HUDEP-2 (cell line): ENCODE measurements at regions not wholly inside any gene's neighbourhood (a gene's known extent, or its start where the extent isn't known, plus 50 kb on each side); places are given as distances from the start of the nearest gene placed in this dataset.

ENCODE experiments used
- DNase-seq, 76 experiments: peaks; one replicate each; lab custom pipeline; 2025; ENCODE audit not compliant: unreplicated experiment in 76 of 76; lab: John Stamatoyannopoulos, UW

DNA sequence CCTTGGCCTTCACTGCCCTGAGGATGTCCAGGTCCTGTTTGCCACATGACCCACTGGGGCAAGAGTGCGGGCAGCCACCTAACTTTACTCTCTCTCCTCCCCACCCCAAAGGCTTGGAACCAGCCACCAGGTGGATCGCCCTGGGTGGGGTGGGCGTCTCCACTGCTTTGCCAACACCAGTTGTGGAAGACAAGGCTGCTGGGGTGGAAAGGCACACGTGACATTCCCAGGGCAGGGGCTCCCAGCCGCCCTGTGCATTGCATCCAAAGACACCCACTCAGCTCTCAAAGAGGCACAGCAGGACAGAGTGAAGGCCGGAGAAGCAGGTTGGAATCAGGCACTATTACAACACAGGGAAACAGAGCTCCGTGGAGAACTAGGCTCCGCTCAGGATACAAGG lies 162.2 kb downstream of the OLFM1 start:
- DNase-seq, result no peak

DNA sequence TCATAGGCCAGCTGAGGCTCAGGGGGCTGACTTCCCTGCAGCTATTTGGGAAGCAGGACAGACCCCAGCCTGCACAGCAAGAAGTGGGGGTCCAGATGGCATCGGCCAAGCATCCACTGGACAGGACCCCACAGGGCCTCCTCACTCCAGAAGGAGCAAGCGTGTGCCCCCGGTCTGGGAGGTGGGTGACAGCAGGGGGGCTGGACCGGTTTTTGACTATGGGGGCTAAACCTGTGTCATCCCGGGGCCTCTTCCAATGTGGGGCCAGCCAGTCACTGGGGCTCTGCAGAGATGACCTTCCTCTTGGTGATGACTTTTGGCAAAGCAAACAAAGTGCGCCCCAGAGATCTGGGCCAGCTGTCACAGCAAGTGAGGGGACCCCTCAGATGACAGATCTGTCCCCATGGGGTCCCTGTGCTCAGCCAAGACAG lies 163.9 kb downstream of the OLFM1 start:
- DNase-seq, result no peak

DNA sequence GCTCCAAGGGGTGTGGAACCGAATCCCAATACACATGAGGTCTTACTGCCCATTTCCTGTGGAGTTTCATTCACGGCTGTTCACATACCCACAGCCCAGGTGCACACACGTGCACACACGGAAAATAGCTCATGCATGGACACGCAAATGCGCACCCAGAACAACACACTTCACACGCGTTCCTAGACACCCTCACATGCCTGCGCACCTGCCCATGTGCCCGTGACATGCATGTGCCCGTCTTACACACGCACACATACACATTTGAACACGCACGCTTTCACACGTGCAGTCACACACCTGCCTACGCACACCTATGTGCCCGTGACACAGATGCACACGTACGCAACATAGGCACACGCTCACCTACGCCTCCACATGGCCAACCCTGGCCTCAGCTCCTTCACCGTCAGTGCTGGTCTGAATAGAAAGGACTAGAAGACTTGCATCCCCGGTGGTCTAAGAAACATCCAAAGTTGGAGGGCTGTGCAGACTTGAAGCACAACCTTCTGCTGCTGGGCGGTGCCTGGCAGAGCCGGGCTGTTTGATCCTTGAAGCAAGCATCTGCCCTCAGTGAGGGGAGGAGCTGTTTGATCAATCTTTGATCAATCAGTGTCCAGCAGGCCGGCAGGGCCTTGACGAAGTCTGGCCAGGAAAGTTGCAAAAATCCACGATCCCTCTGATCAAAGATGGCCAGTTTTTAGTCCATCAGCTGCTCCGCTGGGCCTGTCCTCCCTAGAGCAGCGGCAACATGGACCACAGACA lies 164.7 kb downstream of the OLFM1 start:
- no peak for DNase-seq

DNA sequence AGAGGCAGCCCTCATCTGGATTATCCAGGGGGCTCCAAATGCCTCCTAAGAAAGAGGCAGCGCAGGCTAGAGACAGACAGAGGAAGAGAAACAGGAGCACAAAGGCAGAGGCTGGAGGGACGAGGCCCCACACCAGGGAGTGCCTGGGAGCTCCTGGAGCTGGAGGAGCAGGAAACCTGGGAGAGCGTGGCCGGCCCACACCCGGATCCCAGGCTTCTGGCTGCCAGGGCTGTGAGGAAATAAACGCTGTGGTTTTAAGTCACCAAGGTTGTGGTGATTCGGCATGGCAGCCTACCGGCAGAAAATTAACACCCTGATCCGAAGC lies 165.5 kb downstream of the OLFM1 start:
- DNase-seq, result no peak

DNA sequence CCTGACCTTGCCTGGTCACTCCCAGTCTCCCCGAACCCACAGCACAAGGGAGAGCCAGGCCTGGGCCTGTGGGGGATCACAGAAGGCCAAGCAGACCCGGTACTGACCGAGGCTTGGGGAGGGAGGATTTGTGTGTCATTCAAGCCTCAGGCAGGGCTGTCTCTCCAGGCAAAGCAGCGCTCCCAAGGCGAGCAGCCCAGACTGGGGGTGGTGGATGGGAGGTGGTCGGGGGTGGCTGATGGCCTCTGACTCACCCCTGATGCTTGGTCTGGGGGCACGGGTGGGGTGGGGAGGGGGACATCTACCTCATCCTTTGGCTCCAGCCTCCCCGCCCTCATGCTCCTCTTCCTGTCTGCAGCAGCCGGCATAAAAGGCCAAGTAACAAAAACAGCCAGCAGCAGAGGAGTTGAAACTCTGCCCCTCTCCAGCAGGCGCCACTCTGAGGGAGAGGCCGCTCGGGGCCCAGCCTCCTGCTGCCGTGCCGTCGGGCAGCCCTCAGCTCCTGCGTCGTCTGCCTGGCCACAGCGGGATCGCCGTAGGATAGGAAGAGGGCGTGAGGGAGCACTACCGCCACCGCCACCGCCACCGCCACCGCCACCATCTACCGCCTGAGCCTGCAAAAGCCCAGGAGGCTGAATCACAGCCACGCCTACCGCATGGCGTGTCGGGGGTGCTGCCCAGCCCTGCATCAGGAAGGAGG lies 166.0 kb downstream of the OLFM1 start:
- DNase-seq, result no peak

DNA sequence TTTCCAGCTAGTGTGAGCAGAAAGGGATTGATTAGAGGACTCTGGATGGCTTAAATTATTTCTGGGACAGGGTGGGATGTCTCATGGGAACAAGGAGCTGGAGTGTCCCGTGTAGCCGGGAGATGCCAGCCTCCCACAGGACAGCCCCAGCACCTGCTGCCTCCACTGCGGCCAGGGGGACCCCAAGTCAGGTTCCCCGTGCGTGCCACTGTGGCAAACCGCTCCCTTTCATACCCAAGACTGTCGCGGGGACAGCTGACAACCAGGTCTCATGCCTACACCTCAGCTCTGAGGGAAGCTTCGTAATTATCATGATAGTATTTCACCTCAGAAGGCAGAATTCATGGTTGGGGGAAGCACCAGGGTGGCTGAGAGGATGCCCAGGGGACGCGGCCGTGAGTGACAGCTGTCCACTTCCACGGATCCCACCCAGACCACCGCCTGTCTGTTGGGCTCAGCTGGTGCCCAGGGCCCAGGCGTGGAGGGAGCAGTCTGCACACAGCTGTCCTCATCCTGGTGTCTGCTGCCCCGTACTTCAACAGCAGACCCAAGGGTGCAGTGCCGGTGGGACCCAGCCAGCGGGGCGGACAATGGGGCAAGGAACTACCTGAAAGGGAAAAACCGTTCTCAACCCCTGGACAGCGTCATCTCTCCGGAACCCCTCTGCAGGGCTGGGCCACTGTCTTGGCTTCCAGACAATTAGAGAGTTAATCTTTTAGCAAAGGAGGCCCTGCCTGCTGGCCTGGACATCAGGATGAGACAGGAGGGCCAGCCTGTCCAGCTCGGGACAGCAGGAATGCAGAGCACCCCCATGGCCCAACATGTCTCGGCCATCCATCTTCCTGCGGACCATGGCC lies 166.9 kb downstream of the OLFM1 start:
- no peak for DNase-seq

DNA sequence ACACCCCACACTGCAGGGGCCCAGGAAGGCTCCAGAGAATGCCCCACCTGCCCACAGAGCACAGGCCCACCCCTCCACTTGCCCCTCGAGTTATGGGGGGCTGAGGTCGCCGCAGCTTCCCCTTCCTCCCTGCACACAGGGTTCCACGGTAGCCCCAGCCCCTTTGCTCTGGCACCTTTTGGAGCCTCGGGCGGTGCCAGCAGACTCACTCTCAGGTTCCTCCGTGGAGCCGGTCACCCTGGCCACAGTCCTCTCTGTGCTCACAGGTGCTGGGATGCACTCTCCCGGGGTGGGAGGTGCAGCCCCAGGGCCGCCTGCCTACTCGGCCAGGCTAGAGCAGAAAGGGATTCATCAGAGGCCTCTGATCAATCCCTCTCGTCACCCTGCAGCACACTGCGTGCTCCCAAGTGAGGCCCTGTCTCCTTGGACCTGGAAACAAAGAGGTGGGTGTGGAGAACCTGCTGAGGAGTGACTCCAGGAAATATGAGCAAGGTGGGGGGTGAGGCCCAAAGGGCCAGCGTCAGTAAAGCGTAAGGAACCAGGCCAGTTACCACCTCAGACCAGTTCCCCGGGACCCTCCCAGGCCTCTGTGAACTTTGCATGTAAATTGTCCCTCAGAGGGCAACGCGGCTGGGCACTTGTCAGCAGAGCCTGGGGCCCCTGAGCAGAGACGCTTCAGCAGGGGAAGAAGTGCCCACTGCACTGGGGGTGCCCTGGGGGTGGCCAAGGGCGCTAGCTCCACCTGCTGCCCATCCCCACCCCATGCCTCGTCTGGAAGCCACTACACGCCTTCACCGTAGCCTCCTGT lies 167.8 kb downstream of the OLFM1 start:
- DNase-seq, result no peak

DNA sequence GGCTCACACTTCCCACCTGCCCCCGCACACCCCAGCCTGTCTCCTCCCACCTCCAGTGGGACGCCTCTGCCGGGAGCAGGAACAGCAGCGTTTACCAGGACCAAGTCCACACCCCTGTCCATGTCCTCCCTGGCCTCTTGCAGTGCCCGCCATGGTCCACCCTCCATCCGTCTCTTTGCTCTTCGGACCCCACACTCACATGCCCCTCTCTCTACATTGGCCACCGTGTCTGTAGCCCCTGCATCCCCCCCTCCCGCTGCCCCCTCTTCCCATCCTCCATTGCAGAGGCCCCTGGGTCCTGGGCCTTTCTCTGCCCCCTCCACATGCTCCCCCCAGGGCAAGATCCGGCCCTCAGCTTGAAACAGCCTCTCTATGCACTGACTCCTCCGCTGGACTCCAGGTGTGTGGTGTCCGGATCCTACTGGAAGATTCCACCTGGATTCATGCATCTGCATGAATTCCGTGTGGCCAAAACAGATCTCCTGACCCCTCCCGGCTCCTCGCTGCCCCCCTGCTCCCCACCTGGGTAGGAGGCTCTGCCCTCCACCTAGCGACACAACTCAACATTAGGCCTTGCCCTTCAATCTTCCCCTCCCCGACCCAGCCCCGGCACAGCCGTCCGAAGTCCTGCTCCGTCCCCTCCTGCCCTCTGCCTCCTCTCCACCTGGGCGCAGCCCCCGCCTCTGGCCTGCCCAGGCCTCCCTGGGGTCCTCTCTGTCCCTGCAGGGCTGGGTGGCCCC lies 168.5 kb downstream of the OLFM1 start:
- no peak for DNase-seq

DNA sequence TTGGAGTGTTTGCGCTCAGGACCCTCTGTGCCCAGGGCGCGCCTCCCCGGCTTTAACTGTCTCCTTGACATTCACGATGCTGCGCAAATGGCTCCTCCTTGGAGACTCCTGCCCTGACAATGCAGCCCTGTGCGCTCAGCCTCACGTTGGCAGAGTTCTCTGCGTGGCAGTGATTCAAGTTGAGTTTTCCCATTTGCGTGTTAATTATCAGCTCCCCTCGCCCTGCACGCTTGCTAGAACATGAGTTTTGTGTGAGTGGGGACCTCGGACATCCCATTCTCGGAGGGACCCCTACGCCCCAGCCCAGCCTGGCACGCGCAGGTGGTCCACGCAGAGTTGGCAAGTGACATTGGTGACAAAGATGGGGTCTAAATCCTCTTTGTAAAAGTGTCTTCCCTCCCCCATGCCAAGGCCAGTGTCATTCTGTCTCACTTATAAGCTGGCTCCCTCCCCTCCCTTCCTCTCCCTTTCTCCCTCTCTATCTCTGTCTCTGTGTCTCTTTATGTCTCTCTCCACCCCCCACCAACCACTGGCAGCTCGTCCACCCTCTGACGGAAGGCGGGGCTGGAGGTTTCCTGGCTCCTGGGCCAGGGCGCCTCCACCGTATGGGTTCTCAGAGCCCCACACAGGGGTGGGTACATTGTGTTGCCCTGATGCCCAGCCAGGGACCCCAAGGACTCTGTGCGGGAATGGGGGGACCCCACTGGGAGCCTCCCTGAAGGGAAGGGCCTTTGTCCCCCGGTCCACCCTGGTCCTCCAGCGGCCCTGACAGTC lies 169.3 kb downstream of the OLFM1 start:
- no peak for DNase-seq

DNA sequence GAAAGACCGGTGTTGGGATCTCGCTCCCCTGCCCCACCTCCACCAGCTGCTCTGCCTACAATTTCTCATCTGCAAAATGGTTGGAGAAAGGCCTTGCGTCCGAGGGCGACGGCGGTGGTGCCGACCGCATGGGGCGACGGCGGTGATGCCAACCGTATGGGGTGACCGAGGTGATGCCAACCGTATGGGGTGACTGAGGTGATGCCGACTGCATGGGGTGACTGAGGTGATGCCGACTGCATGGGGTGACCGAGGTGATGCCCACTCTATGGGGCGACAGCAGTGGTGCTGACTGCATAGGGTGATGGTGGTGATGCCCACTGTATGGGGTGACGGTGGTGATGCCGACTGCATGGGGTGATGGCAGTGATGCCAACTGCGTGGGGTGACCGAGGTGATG lies 171.0 kb downstream of the OLFM1 start:
- DNase-seq, result no peak

DNA sequence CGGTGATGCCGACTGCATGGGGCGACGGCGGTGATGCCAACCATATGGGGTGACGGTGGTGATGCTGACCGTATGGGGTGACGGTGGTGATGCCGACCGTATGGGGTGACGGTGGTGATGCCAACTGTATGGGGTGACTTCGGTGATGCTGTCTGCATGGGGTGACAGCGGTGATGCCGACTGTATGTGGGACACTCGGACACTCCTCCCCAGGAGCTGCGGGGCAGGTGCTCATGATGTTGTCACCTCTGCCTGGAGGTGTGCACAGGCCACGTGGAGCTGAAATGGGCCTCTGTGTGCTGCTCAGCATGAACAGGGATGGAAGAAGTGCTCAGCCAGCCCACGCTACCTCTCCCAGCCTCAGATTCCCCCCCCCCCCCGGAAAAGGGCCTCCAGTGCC lies 171.8 kb downstream of the OLFM1 start:
- no peak for DNase-seq

DNA sequence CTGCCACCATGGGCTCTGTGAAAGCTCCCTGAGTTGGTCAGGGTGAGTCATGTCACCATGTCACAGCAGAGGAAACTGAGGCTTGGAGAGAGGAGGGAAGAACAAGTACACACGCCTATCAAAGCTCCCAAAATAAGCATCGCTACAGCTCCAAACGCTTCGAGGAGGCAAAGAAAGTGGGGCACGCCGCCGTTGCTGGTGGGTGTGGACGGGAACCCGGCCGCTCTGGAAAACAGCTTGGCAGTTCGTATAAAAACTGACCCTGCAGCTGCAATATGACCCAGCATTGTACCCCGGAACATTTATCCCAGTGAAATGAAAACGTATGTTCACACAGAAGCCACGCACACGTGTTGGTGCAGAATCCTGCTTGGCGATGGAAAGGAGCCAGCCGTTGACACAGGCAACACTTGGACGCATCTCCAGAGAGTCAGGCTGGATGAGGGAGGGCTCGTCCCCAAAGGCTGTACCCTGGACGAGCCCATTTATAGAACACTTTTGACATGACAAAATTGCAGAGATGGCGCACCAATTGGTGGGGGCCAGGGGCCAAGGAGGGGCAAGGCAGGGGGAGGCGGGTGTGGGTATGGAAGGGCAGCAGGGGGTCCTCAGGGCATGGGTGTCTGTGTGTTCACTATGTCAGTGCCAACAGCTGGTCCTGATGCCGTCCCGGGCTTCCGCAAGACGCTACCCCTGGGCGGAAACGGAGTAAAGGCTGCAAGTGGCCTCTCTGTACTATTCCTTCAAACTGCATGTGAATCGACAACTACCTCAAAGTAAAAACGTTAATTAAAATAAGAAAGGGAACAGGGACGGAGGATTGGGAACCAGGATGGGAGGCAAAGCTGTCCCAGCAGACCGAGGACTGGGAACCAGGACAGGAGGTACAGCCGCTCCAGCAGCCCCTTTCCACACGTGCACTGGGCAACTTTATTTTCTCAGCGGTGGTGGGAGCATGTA lies 173.0 kb downstream of the OLFM1 start:
- DNase-seq, result no peak

DNA sequence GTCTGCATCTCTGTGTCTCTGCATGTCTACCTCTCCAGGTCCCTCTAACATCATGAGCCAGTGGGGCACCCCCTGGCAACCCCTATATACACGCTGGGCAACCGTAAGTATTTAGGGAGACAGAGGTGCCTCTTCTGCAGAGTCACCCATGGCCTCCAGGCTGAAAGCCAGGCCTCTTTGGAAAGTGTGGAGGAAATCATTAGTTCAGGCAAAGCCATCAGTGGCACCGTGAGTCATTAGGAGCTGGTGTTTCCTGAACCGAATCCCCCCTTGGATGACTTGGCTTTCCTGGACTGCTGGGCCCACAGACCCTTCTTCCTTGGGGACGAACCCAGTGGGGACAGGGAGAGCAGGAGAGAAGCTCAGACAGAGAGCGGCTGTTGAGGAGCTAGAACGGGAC lies 174.8 kb downstream of the OLFM1 start:
- no peak for DNase-seq

DNA sequence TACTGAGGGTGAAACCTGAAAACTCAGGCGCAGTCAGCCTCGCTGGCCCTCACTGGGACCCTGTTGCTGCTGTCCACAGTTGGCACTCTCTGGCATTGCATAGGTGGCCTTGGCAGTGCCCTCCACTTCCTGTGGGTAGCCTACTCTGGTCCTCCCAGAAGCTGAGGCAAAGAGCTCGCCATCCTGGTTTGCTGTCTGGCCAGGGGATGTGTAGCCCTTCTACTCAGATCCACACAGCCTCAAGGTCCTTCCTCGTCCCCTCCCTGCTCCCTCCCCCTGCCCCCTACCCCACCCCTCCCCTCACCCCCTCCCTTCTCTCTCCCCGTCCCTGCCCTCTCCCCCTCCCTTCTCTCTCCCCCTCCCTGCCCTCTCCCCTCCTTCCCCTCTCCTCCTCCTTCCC lies 176.0 kb downstream of the OLFM1 start:
- no peak for DNase-seq

DNA sequence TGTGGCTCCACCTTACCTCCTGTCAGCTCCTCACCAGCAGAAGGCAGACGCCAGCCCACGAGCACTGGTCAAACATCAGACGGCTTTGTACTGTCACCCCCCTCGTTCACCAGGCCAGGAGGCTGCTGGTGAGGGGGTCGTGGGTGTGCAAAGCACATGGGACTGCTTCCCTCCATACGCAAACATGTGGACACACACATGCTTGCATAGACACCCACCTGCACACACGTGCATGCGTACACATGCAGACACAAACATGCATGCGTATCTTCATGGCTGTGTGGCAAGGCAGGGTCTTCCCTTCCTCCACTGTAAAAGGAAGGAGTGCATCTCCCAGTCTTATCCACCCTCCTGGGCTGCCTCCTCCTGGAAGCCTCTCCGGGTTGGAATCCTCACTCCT lies 178.5 kb downstream of the OLFM1 start:
- no peak for DNase-seq

DNA sequence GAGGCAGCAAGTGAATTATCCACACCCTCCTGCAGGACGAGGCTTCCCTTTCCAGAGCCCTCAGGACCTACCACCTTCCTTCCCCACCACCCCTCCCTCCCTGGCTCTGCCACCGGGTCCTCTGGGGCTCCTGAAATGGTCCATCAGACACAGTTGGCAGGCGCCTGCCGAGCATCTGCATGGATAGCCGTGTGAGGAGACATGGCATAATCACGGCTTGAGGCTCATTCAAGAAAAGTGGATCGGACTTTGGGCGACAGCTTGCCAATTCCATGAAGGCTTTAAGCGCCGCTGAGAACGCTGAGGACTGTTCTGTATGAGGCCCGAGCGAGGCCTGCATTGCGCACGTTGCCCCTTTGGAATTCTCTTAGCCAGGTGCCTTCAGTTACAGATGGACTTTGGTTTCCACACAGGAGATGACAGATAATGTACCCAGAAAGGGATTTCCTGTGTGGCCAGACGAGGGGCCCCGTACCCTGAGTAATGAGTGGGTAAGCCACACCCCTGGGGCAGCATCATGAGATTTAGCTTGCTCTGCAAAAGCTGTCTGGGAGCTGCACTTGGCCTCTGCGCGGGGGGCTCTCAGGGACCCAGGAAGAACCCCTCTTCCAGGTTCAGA lies 179.8 kb downstream of the OLFM1 start:
- DNase-seq, result no peak

DNA sequence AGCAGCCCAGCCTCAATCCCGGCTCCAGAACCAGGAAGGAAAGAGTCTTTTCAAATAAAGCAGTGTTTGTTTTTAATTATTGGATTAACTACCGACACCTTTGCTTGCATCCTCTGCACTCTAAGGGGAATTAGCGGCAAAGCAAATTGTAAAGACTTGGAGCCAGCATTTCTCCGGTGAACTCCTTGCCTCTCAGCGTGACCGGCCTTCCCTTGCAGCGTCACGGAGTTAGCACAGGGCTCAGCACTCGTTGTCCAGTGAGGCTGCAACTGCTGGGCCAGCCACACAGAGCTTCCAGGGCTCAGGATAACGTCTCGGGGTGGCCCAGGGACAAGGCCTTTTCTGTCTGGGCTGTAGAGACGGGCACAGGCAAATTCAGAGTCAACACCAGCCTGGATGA lies 180.6 kb downstream of the OLFM1 start:
- DNase-seq, result no peak

DNA sequence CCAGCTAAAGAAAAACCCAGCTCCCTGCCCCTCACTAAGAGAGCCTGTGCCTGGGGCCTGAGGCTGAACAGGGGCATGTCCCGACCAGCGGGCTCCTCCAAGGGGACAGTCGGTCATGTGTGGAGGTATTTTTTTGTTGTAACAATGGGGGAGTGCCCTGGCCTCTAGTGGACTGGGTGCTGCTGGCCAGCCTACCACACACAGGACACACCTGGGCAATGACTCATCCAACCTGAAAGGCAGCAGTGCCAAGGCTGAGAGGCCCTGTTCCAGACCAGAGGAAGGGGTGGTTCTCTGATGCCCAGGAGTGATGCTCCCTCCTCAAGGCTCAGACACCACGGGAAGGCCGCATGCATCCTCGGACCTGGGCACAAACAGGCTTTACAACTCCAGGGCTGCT lies 181.5 kb downstream of the OLFM1 start:
- no peak for DNase-seq
